ENCODE measurements at regions not wholly inside any gene's neighbourhood (a gene's known extent, or its start where the extent isn't known, plus 50 kb on each side); places are given as distances from the start of the nearest gene placed in this dataset.

DNA sequence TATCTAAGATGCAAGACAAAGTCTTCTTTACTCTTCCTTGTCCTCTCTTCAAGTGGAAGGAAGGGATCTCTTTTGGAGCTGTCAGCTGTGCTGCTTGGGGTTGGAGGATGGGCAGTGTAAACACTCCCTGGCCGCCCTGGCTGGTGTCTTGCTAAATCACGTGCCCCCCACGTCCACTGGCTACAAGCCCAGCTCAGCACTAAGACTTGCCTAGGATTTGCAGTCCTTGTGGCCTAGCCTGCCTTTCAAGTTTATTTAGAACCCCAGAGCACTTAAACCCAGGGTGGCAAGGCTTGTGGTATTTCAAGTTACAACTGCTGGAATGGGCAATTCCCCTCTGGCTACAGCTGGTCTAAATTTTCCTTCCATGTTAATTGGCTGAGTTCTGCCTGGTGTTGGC is 272.4 kb upstream of the MYO3A start:
- no peak for DNase-seq (ENCODE audit: low read depth)

DNA sequence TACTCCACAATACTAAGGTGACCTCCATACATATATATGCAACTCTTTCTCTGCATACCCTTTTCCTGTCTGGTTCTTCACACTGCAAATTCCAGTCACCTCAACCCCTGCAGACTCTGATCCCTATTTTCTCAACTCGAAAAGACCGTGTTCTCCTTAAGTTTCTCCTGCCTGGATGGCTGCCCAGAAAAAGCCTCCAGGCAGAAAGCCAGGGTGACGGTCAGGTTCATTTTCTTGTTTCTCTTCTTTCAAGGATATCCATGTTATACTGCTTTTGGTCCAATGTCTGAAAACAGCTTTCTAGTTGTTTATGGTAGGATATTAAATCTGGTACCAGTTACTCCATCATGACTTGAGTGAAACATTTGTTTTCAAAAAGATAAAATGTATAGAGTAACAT is 267.8 kb upstream of the MYO3A start:
- no peak for DNase-seq (ENCODE audit: low read depth)

DNA sequence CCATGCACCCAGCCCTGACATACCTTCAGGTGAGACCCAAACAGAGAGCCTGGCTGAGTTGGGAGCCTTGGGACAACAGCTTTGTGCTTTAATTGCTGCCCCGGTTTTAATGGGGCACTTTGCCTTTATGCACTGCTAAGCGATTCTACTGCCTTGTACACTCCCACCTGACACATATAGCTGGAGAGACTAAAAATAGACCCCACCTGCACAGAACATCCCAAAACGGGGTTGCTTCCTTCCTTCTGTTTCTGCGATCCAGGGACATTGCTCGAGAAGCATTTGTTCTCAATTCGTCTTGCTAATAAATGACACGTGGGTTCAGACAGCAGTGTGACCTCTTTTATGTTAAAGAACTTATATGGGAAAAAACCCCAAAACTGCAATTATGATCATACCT is 258.8 kb upstream of the MYO3A start:
- DNase-seq (ENCODE audit: low read depth), result no peak

DNA sequence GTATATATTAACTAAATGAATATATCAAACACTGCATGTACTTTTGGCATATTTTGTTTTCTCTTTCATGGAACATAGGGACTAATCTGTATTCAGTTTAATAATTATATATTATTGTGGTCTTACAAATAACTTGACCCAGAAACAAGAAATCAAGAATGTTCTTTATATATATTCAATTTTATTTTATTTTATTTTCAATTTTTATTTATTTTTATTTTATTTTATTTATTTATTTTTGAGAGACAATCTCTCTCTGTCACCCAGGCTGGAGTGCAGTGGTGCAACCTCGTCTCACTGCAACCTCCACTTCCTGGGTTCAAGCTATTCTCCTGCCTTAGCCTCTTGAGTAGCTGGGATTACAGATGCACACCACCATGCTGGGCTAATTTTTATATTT is 258.4 kb upstream of the MYO3A start:
- DNase-seq (ENCODE audit: low read depth), result no peak

DNA sequence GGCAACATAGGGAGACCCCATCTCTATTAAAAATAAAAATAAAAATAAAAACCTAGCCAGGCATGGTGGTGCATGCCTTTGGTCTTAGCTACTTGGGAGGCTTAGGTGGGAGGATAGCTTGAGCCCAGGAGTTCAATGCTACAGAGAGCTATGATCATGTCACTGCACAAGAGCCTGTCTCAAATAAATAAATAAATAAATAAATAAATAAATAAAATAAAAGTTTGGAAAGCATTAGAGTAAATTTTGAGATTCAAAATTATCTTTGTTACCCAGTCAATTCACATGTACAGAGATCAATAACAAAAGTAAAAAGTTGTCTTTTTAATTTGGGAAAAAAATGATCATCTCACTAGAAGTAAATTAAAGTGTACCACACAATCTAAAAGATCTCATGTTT is 255.8 kb upstream of the MYO3A start:
- DNase-seq (ENCODE audit: low read depth), result no peak

DNA sequence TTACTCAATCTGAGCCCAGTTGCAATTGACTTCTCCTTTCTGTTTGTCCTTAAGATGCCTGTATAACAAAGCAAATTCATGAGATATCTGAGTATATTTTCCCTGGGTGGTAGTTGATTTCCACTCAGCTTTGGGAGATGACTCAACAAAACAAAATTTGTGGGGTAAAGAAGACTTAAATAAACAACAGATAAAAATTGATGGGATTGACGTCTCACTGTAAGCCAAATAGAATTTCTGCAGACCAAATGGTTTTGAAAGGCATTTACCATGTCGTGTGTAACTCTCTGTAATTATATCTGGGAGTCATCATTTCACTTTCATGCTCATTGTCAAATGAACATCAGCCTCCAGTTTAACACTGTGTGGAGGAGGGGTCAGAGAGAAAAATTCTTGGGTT is 255.4 kb upstream of the MYO3A start:
- DNase-seq (ENCODE audit: low read depth), result no peak

DNA sequence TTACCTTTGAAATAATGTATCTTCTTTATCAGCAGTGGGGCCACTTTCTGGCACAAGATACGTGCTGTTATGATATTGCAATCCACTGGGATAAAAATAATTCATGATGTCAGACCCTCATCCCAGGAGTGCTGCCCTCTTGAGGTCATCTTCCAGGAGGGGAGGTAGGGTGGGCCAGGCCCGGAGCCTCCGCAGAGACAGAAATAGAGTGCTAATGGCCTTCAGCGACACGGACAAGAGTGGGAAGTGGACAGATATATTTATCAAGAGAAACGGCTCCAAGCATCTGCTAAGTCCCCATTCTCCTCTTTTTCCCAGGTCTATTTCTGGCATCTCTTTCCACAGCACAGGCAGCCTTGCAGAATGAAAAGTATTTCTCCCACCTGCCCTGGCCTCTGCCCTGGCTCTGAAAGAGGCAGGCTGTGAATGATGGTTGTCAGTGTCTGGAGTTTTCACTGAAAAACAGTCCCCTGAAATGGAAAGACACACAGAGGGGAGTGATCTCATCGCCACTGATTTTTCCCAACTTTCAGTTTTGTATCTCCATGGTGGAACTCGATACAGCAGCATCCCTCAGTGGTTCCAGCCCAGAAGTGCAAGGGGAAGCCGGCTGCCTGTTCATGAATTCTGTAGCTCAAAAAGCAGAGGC is 251.7 kb upstream of the MYO3A start:
- DNase-seq (ENCODE audit: low read depth), result no peak

DNA sequence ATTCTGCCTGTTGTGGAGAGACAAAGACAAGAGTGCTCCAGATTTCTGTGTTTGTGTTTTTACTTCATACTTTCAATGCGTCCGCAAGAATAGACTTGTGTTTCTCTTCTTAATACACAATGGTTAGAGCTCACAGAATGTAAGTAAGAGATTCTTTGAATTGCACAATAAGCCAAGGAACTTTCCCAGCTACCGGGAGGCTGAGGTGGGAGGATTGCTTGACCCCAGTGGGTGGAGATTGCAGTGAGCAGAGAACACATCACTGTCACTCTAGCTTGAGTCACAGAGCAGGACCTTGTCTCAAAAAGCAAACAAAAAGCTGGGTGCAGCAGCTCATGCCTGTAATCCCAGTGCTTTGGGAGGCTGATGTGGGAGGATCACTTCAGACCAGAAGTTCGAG is 250.7 kb upstream of the MYO3A start:
- DNase-seq (ENCODE audit: low read depth), result no peak

DNA sequence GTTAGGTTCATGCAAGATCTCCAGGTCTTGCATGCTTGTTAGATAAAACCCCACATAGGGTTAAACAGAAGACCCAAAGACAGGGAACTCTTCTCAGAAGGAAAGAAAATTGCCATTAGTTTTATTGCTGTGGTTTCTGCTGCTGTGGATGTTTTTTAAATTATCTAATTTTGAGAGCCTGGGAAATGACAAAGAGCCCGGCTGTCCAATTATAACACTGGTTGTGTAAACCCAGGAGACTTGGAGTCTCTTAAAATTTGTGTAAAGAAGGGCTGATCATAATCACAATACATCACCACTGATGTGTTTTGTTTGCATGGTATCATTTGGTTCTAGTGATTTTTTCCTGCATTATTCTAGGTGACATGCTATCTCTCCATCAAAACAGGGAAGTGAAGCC is 246.5 kb upstream of the MYO3A start:
- DNase-seq (ENCODE audit: low read depth), result no peak

DNA sequence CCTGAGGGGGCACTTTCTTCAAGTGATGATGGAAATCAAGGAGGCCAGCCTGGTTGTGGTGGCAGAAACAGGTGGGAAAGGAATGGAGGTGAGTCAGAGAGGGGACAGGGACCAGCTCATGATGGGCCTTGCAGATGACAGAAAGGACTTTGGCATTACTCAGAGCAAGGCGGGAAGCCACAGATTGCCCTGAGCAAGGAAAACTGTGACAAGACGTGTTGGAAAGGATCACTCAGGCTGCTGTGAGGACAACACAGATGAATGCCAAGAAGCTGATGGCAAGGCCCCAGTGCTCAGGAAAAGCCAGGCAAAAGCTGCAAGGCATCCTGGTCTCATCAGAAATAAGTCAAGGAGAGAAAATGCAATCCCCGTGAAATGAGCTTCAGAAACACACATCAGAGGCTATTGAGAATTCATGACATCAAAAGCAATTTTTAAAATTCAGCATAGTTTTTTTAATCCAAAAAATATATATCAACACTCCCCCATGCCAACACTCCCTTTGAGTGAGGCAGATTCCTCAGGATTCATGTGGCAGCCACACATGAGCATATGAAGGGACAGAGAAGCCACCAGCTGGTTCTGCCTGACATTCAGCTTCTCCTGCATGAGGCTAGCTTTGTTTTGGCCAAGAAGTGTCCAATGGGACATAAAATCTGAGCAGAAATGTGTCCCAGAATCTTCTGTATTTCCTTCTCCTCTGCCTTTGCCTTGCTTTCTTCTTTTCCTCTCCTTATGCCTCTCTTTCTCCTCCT is 244.5 kb upstream of the MYO3A start:
- DNase-seq (ENCODE audit: low read depth), result no peak

DNA sequence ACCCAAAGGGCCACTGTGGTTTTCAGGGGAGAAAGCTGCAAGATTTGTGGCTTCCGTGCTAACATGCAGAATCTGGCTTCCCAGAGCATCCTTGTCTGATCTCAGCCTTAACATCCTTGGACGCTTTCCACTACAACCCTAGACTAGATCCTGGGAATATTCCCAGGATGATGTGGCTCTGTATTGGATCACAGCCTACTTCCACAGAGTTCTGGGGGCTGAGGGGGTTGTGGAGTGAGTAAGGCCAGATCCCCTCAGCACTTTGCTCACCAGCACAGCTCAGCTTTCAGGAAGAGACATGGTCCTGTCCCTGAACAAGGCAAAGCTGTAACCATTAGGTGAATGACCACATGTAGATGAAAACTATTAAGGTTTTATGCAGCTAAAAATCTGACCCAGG is 241.3 kb upstream of the MYO3A start:
- no peak for DNase-seq (ENCODE audit: low read depth)

DNA sequence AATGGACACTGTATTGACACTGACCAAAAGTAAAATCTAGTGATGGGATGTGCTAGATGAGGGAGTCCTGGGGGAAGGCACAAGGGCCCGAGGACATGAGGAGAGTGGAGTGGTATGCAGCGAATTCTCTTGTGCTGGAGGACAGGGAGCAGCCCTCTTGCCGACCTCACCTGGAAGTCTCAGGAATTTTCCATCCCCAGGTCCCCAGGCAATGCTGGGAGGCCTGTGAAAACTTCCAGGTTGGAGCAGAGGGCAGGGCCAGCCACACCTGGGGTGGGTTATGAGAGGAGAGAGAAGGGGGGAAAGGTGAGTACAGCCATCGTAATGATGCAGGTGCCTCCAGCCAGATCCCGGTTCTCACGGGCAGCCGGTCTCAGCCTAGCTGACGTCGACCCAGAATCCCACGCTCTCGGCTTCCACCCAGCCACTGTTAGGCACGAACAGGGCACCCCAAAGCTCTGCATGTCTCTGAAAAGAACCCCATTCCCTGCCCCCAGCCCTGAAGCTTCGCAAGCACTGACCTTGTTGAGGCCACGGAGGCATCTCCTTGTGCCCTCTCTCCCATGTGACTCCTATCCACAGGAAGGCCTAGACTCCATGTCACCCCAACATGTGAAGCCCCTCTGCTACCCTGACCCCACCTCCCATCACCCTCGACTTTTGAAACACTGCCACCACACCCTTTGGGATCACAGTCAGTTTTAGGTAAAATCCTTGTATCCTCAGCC is 239.7 kb upstream of the MYO3A start:
- DNase-seq (ENCODE audit: low read depth), result no peak

DNA sequence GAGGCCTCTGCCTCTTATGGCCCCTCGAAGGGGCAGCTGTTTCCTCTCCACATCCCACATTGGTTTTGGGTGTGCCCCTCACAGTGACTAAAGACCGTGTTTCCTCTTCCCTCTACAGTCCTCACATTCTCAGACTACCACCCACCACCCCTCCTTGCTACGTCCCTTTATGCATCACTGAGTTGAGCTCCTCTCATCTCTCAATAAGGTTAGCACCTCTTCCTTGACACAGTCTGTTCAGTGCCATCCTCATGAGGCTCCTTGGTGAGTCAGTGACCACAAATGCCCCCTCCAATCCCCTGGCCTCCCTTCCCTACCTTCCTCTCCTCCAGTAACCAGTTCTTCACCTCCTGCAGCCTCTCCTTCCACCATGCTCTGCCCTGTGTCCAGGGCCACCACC is 239.1 kb upstream of the MYO3A start:
- no peak for DNase-seq (ENCODE audit: low read depth)

DNA sequence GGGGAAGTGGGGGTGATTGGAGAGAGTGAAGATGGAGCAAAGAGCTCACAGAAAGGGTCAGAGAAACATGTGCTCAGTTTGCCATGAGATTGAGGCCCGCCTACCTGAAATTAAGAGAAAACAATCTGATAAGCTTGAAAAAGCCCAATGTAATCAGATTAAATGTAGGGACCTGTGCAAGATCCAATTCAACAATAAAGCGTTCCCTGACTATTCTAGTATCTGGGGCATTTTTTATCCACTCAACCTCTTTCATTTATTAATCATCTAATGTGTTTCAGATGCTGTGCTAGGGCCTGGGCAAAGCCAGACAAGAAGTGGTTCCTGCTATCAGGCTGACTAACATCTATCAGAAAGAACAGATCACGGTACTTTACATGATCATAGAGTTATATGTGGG is 238.4 kb upstream of the MYO3A start:
- no peak for DNase-seq (ENCODE audit: low read depth)

DNA sequence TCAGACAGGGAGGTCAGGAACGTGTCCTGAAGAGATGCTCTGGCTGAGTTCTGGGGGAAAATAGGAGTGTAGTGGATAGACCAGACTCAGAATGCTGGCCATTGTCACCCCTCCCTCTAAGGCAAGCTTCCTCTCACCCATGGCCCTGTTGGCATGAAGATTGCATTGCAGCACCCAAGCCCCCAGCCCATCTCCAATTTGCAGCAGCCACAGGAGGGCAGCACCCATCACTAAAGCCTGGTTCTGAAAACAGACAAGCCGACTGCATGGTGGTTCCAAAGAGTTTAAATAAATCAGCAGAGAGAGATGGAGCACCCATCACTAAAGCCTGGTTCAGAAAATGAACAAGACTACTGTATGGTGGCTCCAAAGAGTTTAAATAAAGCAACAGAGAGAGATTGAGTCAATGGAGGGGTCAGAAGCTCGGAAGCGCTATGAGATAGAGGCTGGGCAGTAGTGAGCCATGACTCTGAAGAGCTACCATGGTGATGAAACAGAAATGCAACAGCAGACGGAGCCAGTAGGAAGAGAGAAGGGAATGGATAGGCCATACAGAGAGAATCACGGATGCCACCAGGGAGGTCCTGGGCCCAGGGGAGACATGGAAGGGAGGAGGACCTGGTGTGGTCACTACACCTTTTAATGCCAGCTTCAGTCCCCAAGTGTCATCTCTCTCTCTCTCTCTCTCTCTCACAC is 237.9 kb upstream of the MYO3A start:
- DNase-seq (ENCODE audit: low read depth), result no peak

DNA sequence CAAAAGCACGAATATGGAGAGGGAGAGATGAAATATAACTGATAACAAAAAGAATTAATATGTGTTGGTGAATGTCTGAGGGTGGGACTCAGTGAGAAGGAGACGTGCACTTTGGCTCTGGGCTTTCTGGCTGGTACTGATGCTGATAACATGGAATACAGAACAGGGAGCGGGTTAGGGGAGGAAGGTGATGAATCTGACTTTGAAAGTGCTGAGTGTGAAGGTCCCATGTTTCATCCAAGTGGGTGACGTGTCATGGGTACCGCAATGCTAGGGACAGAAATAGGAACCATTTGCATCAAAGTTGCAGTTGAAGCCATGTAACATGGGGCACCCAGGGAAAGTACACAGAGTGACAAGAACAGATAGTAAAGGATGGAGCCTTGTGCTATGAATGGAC is 236.6 kb upstream of the MYO3A start:
- no peak for DNase-seq (ENCODE audit: low read depth)

DNA sequence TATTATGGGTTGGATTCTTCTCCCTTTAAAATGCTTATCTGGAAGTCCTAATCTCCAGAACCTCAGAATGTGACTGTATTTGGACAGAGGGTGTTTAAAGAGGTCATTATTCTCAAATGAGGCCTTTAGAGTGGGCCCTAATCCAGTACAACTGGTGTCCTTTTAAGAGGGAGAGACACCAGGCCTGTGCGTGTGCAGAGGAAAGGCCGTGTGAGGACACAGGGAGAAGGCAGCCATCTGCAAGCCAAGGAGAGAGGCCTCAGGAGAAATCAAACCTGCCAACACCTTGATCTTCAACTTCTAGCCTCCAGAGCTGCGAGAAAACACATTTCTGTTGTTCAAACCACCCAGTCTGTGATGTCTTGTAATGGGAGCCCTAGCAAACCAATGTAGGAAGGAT is 235.4 kb upstream of the MYO3A start:
- DNase-seq (ENCODE audit: low read depth), result no peak

DNA sequence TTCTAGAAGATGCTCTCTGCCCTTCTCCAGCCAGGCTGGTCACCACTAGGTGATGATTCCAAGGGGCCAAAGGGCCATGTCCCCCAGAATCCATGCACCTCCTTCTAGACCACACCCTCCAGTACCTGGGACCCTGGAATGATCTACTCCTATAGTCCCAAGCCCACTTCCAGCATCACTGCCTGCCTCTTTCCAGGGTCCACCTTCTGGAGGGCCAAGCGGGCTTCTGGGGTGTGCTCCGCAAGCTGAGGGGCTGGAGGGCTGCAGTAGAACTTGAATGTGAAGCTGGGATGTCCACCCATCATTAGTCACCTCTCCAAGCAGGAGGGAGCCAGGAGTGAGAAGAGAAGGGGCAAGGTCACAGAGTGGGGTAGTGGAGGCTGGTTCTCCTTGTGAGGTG is 234.4 kb upstream of the MYO3A start:
- DNase-seq (ENCODE audit: low read depth), result no peak

DNA sequence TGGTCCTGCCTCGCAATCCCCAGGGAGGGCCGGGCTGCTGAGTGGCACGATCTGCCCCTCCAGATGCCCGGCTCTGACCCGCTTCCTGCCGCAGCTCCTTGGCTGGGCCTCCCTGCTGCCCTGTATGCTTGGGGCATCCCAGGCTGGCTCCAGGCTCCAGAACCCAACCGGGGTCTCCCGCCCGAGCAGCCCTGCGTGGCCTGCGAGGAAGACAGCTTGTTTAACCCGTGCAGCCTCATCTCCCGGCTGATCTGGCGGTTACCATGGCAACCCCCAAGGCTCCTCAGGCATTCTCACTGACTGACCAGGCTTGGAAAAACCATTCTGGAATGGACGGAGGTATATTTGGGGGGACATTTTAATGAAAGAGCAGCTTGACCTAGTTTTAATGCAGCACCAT is 232.4 kb upstream of the MYO3A start:
- no peak for DNase-seq (ENCODE audit: low read depth)

DNA sequence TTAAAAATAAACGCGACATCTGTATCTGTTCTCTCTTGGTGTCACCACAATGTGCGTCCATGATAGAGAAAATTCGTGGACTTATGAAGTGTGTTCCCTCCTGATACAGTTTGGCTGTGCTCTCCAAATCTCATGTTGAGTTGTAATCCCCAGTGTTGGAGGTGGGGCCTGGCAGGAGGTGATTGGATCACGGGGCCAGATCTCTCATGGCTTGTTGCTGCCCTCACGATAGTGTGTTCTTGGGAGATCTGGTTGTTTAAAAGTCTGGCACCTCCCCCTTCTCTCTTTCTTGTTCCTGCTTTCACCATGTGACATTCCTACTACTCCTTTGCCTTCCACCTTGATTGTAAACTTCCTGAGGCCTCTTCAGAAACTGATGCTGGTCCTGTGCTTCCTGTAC is 229.4 kb upstream of the MYO3A start:
- no peak for DNase-seq (ENCODE audit: low read depth)

DNA sequence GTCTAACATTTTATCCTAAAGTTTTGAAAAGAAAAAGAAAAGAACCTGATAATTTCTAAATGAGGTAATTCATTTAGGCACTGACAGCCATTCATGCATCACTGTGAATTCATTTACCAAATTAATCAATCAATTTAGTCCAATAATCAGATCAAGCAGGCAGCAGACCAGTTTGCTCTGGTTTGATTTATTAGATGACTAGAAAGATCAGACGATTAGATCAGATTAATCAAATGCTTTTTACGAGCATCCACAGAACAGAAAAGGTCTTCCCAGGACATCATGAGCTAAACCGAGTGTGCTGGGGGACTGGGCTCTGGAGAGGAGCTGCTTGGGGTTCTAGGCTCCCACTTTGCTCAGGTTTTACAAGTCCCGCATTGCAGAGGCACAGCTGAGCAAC is 226.5 kb upstream of the MYO3A start:
- no peak for DNase-seq (ENCODE audit: low read depth)

DNA sequence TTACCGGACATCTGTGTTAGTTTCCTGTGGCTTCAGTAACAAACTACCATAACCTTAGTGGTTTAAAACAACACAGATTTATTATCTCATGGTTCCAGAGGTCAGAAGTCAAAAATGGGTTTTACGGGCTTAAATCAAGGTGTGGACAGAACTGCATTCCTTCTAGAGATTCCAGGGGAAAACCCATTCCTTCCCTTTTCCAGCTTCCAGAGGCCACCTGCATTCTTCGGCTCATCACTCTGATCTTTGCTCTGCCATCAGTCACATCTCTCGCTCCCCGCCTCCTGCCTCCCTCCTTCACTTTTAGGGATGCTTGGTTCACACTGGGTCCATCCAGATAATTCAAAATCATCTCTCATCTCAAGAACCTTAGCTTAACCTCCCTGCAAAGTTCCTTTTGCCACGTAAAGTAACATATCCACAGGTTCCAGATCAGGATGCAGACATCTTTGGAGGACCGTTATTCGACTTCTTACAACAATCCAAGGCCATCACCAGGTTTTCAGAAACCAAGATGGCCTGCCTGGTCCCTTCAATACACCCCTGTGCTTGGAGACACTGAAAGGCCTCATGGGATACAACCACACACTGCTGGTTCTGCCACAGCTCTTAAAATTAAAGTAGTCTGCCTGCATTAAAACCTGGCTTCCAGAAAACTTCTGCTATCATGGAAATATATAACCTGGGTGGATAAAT is 225.9 kb upstream of the MYO3A start:
- no peak for DNase-seq (ENCODE audit: low read depth)

All from stimulated activated CD8-positive, alpha-beta memory T cell treated with anti-CD3 and anti-CD28 coated beads, Interleukin-15, amount 100 ng/mL, for 1 hour (primary cell).